ENCODE measurements at regions not wholly inside any gene's neighbourhood (a gene's known extent, or its start where the extent isn't known, plus 50 kb on each side); places are given as distances from the start of the nearest gene placed in this dataset.

GRCh38 chr15:29880341-29880740, 58.1 kb upstream of the TJP1 start:
- TF ChIP-seq CTCF (IDR thresholded peaks at IDR 0.05) (no peak), EMX1 (CRISPR knock-in tag; IDR thresholded peaks at IDR 0.05) (no peak), ESRRA (CRISPR knock-in tag; IDR thresholded peaks at IDR 0.05; ENCODE audit: borderline replicate concordance) (no peak), SP1 (CRISPR knock-in tag; conservative IDR thresholded peaks at IDR 0.05) (no peak), GABPB1 (CRISPR knock-in tag; IDR thresholded peaks at IDR 0.05) (no peak), STAT6 (CRISPR knock-in tag; conservative IDR thresholded peaks at IDR 0.05; ENCODE audit: low read depth) (no peak), USF2 (CRISPR knock-in tag; IDR thresholded peaks at IDR 0.05) (no peak), E2F5 (CRISPR knock-in tag; IDR thresholded peaks at IDR 0.05) (no peak), HMGXB4 (CRISPR knock-in tag; IDR thresholded peaks at IDR 0.05) (no peak), TCF7 (CRISPR knock-in tag; IDR thresholded peaks at IDR 0.05; ENCODE audit: low read depth) (no peak)

All from WTC11 (cell line).